ENCODE measurements at regions not wholly inside any gene's neighbourhood (a gene's known extent, or its start where the extent isn't known, plus 50 kb on each side); places are given as distances from the start of the nearest gene placed in this dataset.

DNA sequence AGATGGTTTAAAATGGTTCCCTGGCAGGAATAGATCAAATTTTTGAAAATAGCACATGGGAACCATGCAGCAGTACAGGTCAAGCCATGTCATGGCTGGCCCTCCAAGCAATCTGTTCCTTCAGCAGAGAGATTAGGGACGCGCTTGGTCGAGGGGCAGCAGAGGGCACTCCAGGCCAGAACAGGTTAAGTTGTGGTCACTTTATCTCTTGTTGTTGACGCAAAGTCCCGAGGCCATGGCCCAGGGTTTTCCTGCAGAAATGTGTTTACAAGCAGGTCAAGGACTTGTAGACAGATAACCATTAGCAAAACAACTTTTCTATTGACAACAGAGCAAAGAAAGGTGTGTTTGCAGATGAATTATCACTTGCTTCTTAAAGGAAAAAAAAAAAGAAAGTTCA, 570.0 kb upstream of the NR2F2 start:
- TF ChIP-seq ZNF274 (IDR thresholded peaks at IDR 0.05; ENCODE audit: low read depth, low read length) = no peak
- no peak for TF ChIP-seq SUZ12 (IDR thresholded peaks at IDR 0.05; ENCODE audit: extremely low read depth, insufficient read depth, insufficient read length)
- TF ChIP-seq YY1 (IDR thresholded peaks at IDR 0.05; ENCODE audit: insufficient read depth, insufficient read length) = no peak
